HCT116 (cell line): ENCODE measurements at regions not wholly inside any gene's neighbourhood (a gene's known extent, or its start where the extent isn't known, plus 50 kb on each side); places are given as distances from the start of the nearest gene placed in this dataset.

Experiments
- ATAC-seq: fragments of 200-7000 bp; cut with Tn5 transposase; 2 replicates; pipeline ENCODE4 v1.9.1; 2020; ENCODE audit warnings: mild to moderate bottlenecking, moderate library complexity
- BruUV-seq: library from RNA; stranded (reverse); fragments of 400-500 nt; replicated peaks from 2 replicates; lab custom pipeline; 2021; lab: Mats Ljungman, UMichigan
- CTCF ChIA-PET: fragments of 300-600 bp; sonication (Branson Sonifier 250); formaldehyde crosslinking; loops from one replicate; lab custom pipeline; 2021; ENCODE audit warnings: antibody characterized with exemption; lab: Charles Lee
- POLR2A ChIA-PET: fragments of 300-600, 350-600 bp; sonication (Branson Sonifier 250); formaldehyde crosslinking; loops from one replicate; lab custom pipeline; 2021; ENCODE audit warnings: antibody characterized with exemption; lab: Charles Lee
- RAD21 ChIA-PET, 2 experiments: fragments of 300-600 bp; sonication (Branson Sonifier 250); formaldehyde crosslinking; loops; one replicate each; lab custom pipeline; 2023; ENCODE audit warnings: low total read pairs in 2 of 2; ENCODE audit not compliant: uncharacterized antibody in 2 of 2, unreplicated experiment in 2 of 2, low non-redundant PET in 1 of 2; lab: Charles Lee
- DNase-seq: peaks from one replicate; pipeline ENCODE4 v3.0.0-alpha.2; 2010; ENCODE audit warnings: low read depth, low spot score
- H2AFZ ChIP-seq: fragments of 200-600 bp; shearing (Covaris generic), sonication (generic); 2 replicates; pipeline ENCODE4 v1.6.1; 2017; ENCODE audit warnings: low read depth, mixed run types, mixed read lengths, antibody characterized with exemption, low read length; ENCODE audit not compliant: poor library complexity, severe bottlenecking
- H3K27ac ChIP-seq: 2 replicates; pipeline ENCODE4 v1.5.1; 2012; ENCODE audit warnings: low read depth, low read length
- H3K27me3 ChIP-seq: fragments of 200-600 bp; sonication (generic); 2 replicates; pipeline ENCODE4 v1.6.1; 2016; ENCODE audit warnings: mixed run types, low read length, mixed read lengths; ENCODE audit not compliant: insufficient read depth
- H3K36me3 ChIP-seq, 2 experiments: fragments of 200-500 bp in 1 of 2; fragments of 200-600 bp in 1 of 2; sonication (Bioruptor generic) in 1 of 2; sonication (generic) in 1 of 2; 2 replicates each; pipeline versions ENCODE4 v1.5.1 to v1.6.1; 2014 to 2016; ENCODE audit warnings: low read length in 2 of 2, inconsistent platforms in 1 of 2, mixed read lengths in 1 of 2, mixed run types in 1 of 2; ENCODE audit not compliant: insufficient read depth in 2 of 2, control insufficient read depth in 1 of 2
- H3K4me1 ChIP-seq, 2 experiments: fragments of 200-600 bp in 1 of 2; sonication (generic) in 1 of 2; 2 replicates each; pipeline versions ENCODE4 v1.5.1 to v1.6.1; 2012 to 2017; ENCODE audit warnings: low read length in 2 of 2, inconsistent platforms in 1 of 2, mild to moderate bottlenecking in 1 of 2, mixed read lengths in 1 of 2, mixed run types in 1 of 2, moderate library complexity in 1 of 2; ENCODE audit not compliant: insufficient read depth in 2 of 2, control insufficient read depth in 1 of 2
- H3K4me2 ChIP-seq: fragments of 200-600 bp; sonication (generic); 2 replicates; pipeline ENCODE4 v1.6.1; 2017; ENCODE audit warnings: mixed run types, low read length, mixed read lengths
- H3K4me3 ChIP-seq, 2 experiments: fragments of 200-600 bp in 1 of 2; sonication (generic) in 1 of 2; replicated peaks in 1 of 2; 2 replicates each; pipeline ENCODE4 v1.5.1; 2011 to 2016; ENCODE audit warnings: low read length in 2 of 2, control low read depth in 1 of 2, low read depth in 1 of 2, mild to moderate bottlenecking in 1 of 2, mixed read lengths in 1 of 2, mixed run types in 1 of 2
- H3K79me2 ChIP-seq: fragments of 200-600 bp; sonication (generic); 2 replicates; pipeline ENCODE4 v1.6.1; 2017; ENCODE audit warnings: mild to moderate bottlenecking, mixed run types, low read length, moderate library complexity, mixed read lengths; ENCODE audit not compliant: insufficient read depth
- H3K9ac ChIP-seq: fragments of 200-600 bp; sonication (generic); 2 replicates; pipeline ENCODE4 v1.6.1; 2016; ENCODE audit warnings: low read length, mixed read lengths
- H3K9me2 ChIP-seq: fragments of 200-600 bp; sonication (generic), shearing (Covaris generic); 2 replicates; pipeline ENCODE4 v1.6.1; 2017; ENCODE audit warnings: mixed run types, mild to moderate bottlenecking, moderate library complexity; ENCODE audit not compliant: insufficient read depth
- H3K9me3 ChIP-seq, 2 experiments: fragments of 200-500 bp in 1 of 2; fragments of 200-600 bp in 1 of 2; sonication (Bioruptor generic) in 1 of 2; sonication (generic) in 1 of 2; 2 replicates each; pipeline ENCODE4 v1.6.1; 2014 to 2017; ENCODE audit warnings: low read length in 2 of 2, mixed read lengths in 2 of 2, inconsistent platforms in 1 of 2, low read depth in 1 of 2, mild to moderate bottlenecking in 1 of 2, mixed run types in 1 of 2, moderate library complexity in 1 of 2; ENCODE audit not compliant: control insufficient read depth in 1 of 2, insufficient read depth in 1 of 2
- H4K20me1 ChIP-seq: fragments of 200-600 bp; sonication (generic), shearing (Covaris generic); 2 replicates; pipeline ENCODE4 v1.6.1; 2017; ENCODE audit warnings: mixed run types, mild to moderate bottlenecking, moderate library complexity; ENCODE audit not compliant: insufficient read depth
- CBX3 ChIP-seq: IDR thresholded peaks from 2 replicates; pipeline ENCODE4 v1.6.1; 2012; ENCODE audit warnings: low read depth
- CEBPB ChIP-seq: IDR thresholded peaks from 2 replicates; pipeline ENCODE4 v1.6.1; 2012; ENCODE audit warnings: low read depth
- EGR1 ChIP-seq: IDR thresholded peaks from 2 replicates; pipeline ENCODE4 v1.6.1; 2012; ENCODE audit warnings: low read depth
- ELF1 ChIP-seq: IDR thresholded peaks from 2 replicates; pipeline ENCODE4 v1.6.1; 2012; ENCODE audit warnings: low read depth, borderline replicate concordance
- EZH2 ChIP-seq: fragments of 200-600 bp; sonication (generic); IDR thresholded peaks from 2 replicates; pipeline ENCODE4 v1.6.1; 2017; ENCODE audit warnings: antibody characterized with exemption, mixed run types
- FOSL1 ChIP-seq: IDR thresholded peaks from 2 replicates; pipeline ENCODE4 v1.6.1; 2012; ENCODE audit warnings: low read depth
- POLR2A ChIP-seq: IDR thresholded peaks from 2 replicates; pipeline ENCODE4 v1.7.0; 2011; ENCODE audit warnings: borderline replicate concordance; ENCODE audit not compliant: insufficient read depth, insufficient read length; ENCODE audit errors: extremely low read depth
- POLR2AphosphoS5 ChIP-seq: IDR thresholded peaks from 2 replicates; pipeline ENCODE4 v1.6.1; 2011; ENCODE audit warnings: mild to moderate bottlenecking, low read depth, low read length, moderate library complexity
- RAD21 ChIP-seq: IDR thresholded peaks from 2 replicates; pipeline ENCODE4 v1.6.1; 2012; ENCODE audit warnings: low read depth, mild to moderate bottlenecking
- SIN3A ChIP-seq: IDR thresholded peaks from 2 replicates; pipeline ENCODE4 v1.6.1; 2012; ENCODE audit warnings: low read depth
- ZFX ChIP-seq: fragments of 450-650 bp; IDR thresholded peaks from 2 replicates; pipeline ENCODE4 v1.6.1; 2017
- ZNF274 ChIP-seq: fragments of 200-500 bp; sonication (Bioruptor generic); IDR thresholded peaks from 2 replicates; pipeline ENCODE4 v1.6.1; 2014; ENCODE audit warnings: mild to moderate bottlenecking, low read depth, low read length, inconsistent platforms
- intact Hi-C: fragments of 100-400 bp; cut with micrococcal nuclease; formaldehyde crosslinking; loops from 2 replicates; pipeline ENCODE4 v1.10.0; 2022
- TF ChIP-seq, protein P1 (sequence below): IDR thresholded peaks from 2 replicates; pipeline ENCODE4 v1.6.1; 2012; ENCODE audit warnings: low read depth
- TF ChIP-seq, protein P2 (sequence below), 3 experiments: fragments of 200-600 bp in 1 of 3; sonication (generic) in 1 of 3; IDR thresholded peaks in 2 of 3; conservative IDR thresholded peaks in 1 of 3; 2 replicates each; pipeline ENCODE4 v1.5.1; 2012 to 2017; ENCODE audit warnings: low read depth in 2 of 3, low read length in 2 of 3, antibody characterized with exemption in 1 of 3, borderline replicate concordance in 1 of 3, control low read depth in 1 of 3, mild to moderate bottlenecking in 1 of 3, mixed read lengths in 1 of 3, mixed run types in 1 of 3, moderate library complexity in 1 of 3; ENCODE audit not compliant: insufficient read depth in 1 of 3

GRCh38 chr1:187816646-187817045, 987.9 kb downstream of the PLA2G4A start:
- BruUV-seq, result no TSS peak
- Histone ChIP-seq H3K27ac (no peak overlapping the region), H3K79me2 (no peaks in the 10 kb centered on the region), H2AFZ (no peak overlapping the region), H4K20me1 (no peaks in the 10 kb centered on the region), H3K9me3 (no peaks in the 10 kb centered on the region), H3K9me2 (no peaks in the 10 kb centered on the region), H3K36me3 (no peaks in the 10 kb centered on the region), H3K4me2 (no peak overlapping the region), H3K4me1 (no peaks in the 10 kb centered on the region), H3K27me3 (no peaks in the 10 kb centered on the region), H3K4me3 (no peak overlapping the region), H3K9ac (no peak overlapping the region)
- DNase-seq (no peak), ATAC-seq (no peak)
- intact Hi-C loops, result no loop called here
- TF ChIP-seq, protein P1, sequence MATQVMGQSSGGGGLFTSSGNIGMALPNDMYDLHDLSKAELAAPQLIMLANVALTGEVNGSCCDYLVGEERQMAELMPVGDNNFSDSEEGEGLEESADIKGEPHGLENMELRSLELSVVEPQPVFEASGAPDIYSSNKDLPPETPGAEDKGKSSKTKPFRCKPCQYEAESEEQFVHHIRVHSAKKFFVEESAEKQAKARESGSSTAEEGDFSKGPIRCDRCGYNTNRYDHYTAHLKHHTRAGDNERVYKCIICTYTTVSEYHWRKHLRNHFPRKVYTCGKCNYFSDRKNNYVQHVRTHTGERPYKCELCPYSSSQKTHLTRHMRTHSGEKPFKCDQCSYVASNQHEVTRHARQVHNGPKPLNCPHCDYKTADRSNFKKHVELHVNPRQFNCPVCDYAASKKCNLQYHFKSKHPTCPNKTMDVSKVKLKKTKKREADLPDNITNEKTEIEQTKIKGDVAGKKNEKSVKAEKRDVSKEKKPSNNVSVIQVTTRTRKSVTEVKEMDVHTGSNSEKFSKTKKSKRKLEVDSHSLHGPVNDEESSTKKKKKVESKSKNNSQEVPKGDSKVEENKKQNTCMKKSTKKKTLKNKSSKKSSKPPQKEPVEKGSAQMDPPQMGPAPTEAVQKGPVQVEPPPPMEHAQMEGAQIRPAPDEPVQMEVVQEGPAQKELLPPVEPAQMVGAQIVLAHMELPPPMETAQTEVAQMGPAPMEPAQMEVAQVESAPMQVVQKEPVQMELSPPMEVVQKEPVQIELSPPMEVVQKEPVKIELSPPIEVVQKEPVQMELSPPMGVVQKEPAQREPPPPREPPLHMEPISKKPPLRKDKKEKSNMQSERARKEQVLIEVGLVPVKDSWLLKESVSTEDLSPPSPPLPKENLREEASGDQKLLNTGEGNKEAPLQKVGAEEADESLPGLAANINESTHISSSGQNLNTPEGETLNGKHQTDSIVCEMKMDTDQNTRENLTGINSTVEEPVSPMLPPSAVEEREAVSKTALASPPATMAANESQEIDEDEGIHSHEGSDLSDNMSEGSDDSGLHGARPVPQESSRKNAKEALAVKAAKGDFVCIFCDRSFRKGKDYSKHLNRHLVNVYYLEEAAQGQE, result no peak
- TF ChIP-seq EZH2 (no peak), CBX3 (no peak), RAD21 (no peak), FOSL1 (no peak), POLR2A (no peak), ELF1 (no peak), POLR2AphosphoS5 (no peak), SIN3A (no peak), CEBPB (no peak), ZNF274 (no peak), EGR1 (no peak), ZFX (no peak)
- TF ChIP-seq, protein P2, sequence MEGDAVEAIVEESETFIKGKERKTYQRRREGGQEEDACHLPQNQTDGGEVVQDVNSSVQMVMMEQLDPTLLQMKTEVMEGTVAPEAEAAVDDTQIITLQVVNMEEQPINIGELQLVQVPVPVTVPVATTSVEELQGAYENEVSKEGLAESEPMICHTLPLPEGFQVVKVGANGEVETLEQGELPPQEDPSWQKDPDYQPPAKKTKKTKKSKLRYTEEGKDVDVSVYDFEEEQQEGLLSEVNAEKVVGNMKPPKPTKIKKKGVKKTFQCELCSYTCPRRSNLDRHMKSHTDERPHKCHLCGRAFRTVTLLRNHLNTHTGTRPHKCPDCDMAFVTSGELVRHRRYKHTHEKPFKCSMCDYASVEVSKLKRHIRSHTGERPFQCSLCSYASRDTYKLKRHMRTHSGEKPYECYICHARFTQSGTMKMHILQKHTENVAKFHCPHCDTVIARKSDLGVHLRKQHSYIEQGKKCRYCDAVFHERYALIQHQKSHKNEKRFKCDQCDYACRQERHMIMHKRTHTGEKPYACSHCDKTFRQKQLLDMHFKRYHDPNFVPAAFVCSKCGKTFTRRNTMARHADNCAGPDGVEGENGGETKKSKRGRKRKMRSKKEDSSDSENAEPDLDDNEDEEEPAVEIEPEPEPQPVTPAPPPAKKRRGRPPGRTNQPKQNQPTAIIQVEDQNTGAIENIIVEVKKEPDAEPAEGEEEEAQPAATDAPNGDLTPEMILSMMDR (IDR thresholded peaks at IDR 0.05 in 2 of 3, conservative IDR thresholded peaks at IDR 0.05 in 1 of 3; ENCODE audit: borderline replicate concordance in 1 of 3, insufficient read depth in 1 of 3, low read depth in 2 of 3, low read length in 2 of 3), result no peak
- ChIA-PET POLR2A (no interaction called here), CTCF (no interaction called here), RAD21 (no interaction called here)
